Hepatocyte (in vitro differentiated cells): ENCODE measurements at regions not wholly inside any gene's neighbourhood (a gene's known extent, or its start where the extent isn't known, plus 50 kb on each side); places are given as distances from the start of the nearest gene placed in this dataset.

Experiments used
- EZH2 ChIP-seq: fragments of 200-600 bp; sonication (generic); IDR thresholded peaks from 2 replicates; pipeline ENCODE4 v1.6.1; 2016; ENCODE audit warnings: antibody characterized with exemption, mild to moderate bottlenecking, borderline replicate concordance
- EZH2phosphoT487 ChIP-seq: fragments of 200-600 bp; sonication (generic); IDR thresholded peaks from one replicate; pipeline ENCODE4 v1.6.1; 2018; ENCODE audit warnings: antibody characterized with exemption, mild to moderate bottlenecking, low read depth, moderate library complexity; ENCODE audit not compliant: unreplicated experiment, severe bottlenecking
- TF ChIP-seq, protein P1 (sequence below): fragments of 200-600 bp; sonication (generic); IDR thresholded peaks from 2 replicates; pipeline ENCODE4 v1.5.1; 2016; ENCODE audit warnings: antibody characterized with exemption, mild to moderate bottlenecking; ENCODE audit not compliant: poor library complexity

GRCh38 chr1:78291418-78291817, 199.4 kb upstream of the PTGFR start:
- TF ChIP-seq, protein P1, sequence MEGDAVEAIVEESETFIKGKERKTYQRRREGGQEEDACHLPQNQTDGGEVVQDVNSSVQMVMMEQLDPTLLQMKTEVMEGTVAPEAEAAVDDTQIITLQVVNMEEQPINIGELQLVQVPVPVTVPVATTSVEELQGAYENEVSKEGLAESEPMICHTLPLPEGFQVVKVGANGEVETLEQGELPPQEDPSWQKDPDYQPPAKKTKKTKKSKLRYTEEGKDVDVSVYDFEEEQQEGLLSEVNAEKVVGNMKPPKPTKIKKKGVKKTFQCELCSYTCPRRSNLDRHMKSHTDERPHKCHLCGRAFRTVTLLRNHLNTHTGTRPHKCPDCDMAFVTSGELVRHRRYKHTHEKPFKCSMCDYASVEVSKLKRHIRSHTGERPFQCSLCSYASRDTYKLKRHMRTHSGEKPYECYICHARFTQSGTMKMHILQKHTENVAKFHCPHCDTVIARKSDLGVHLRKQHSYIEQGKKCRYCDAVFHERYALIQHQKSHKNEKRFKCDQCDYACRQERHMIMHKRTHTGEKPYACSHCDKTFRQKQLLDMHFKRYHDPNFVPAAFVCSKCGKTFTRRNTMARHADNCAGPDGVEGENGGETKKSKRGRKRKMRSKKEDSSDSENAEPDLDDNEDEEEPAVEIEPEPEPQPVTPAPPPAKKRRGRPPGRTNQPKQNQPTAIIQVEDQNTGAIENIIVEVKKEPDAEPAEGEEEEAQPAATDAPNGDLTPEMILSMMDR: no peak
- no peak for TF ChIP-seq EZH2phosphoT487
- TF ChIP-seq EZH2: no peak
